Activated CD4-positive, alpha-beta T cell treated with anti-CD3 and anti-CD28 coated beads for 48 hours (primary cell): ENCODE measurements at regions not wholly inside any gene's neighbourhood (a gene's known extent, or its start where the extent isn't known, plus 50 kb on each side); places are given as distances from the start of the nearest gene placed in this dataset.

Experiments
- DNase-seq: peaks from one replicate; pipeline ENCODE4 v3.0.0-alpha.2; 2020

GRCh38 chr4:184528051-184528450 lies 53.7 kb upstream of the IRF2 start:
- no peak for DNase-seq

DNA sequence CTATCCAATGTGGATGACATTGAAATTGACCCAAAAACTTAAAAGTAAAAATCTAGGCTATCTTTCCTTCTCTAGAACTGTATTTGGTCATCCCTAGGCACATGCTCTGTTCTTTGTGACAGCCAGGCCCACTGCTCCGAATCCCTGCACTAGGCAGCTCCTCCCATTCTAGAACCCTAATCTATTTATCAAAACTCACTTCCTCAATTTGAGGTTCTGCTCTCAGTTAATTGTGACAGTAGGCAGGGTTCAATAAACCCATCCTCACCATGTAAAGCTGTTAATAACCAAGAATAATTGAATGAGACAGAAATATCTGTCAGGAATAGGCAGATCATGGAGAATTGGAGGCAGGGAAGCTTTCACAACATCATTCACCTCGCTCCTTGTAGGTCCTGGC lies 51.9 kb upstream of the IRF2 start:
- DNase-seq: no peak
